DMS153 (cell line): ENCODE measurements at regions not wholly inside any gene's neighbourhood (a gene's known extent, or its start where the extent isn't known, plus 50 kb on each side); places are given as distances from the start of the nearest gene placed in this dataset.
"Not testable (repeated sequence)": the region's sequence is repeated elsewhere in the genome, so short reads cannot be mapped to it uniquely, and the experiment has no call there.

ENCODE experiments used
- DNase-seq: peaks from one replicate; lab custom pipeline; 2025; lab: John Stamatoyannopoulos, UW

- DNase-seq: no peak
Observed at GRCh38 chr10:21057436-21057835, 160.3 kb upstream of the NEBL start.

GRCh38 chr10:21056461-21056860 is 159.3 kb upstream of the NEBL start:
- DNase-seq: no peak

GRCh38 chr10:21055339-21056135 is 158.4 kb upstream of the NEBL start:
- no peak for DNase-seq

GRCh38 chr10:21053953-21054690 is 157.0 kb upstream of the NEBL start:
- no peak for DNase-seq

GRCh38 chr10:21052709-21053104 is 155.6 kb upstream of the NEBL start:
- no peak for DNase-seq

GRCh38 chr10:21052072-21052708 is 155.1 kb upstream of the NEBL start:
- no peak for DNase-seq

GRCh38 chr10:21049482-21049881 is 152.4 kb upstream of the NEBL start:
- no peak for DNase-seq

GRCh38 chr10:21048068-21048467 is 151.0 kb upstream of the NEBL start:
- DNase-seq: no peak

- no peak for DNase-seq
Observed at GRCh38 chr10:21047511-21047910, 150.4 kb upstream of the NEBL start.

- no peak for DNase-seq
Observed at GRCh38 chr10:21047096-21047495, 150.0 kb upstream of the NEBL start.

- DNase-seq: no peak
Observed at GRCh38 chr10:21043044-21043443, 145.9 kb upstream of the NEBL start.

- DNase-seq: no peak
Observed at GRCh38 chr10:21042536-21042935, 145.4 kb upstream of the NEBL start.

- no peak for DNase-seq
Observed at GRCh38 chr10:21041763-21042458, 144.8 kb upstream of the NEBL start.

GRCh38 chr10:21039721-21040120 is 142.6 kb upstream of the NEBL start:
- no peak for DNase-seq

- no peak for DNase-seq
Observed at GRCh38 chr10:21036757-21037156, 139.6 kb upstream of the NEBL start.

GRCh38 chr10:21034770-21035169 is 137.7 kb upstream of the NEBL start:
- not testable (repeated sequence) for DNase-seq

GRCh38 chr10:21034241-21034640 is 137.1 kb upstream of the NEBL start:
- no peak for DNase-seq

GRCh38 chr10:21032587-21033319 is 135.6 kb upstream of the NEBL start:
- DNase-seq: no peak

- DNase-seq: no peak
Observed at GRCh38 chr10:21031232-21031795, 134.2 kb upstream of the NEBL start.

- no peak for DNase-seq
Observed at GRCh38 chr10:21030091-21030490, 133.0 kb upstream of the NEBL start.

- DNase-seq: no peak
Observed at GRCh38 chr10:21022821-21023220, 125.7 kb upstream of the NEBL start.
